HUES48 (cell line): ENCODE measurements at regions not wholly inside any gene's neighbourhood (a gene's known extent, or its start where the extent isn't known, plus 50 kb on each side); places are given as distances from the start of the nearest gene placed in this dataset.

Experiments
- H3K27ac ChIP-seq: one replicate; pipeline ENCODE4 v1.7.0; 2013; ENCODE audit warnings: low read depth, low read length, inconsistent platforms
- H3K27me3 ChIP-seq: 2 replicates; pipeline ENCODE4 v1.6.1; 2013; ENCODE audit warnings: mild to moderate bottlenecking, low read length; ENCODE audit not compliant: control insufficient read depth, insufficient read depth
- H3K36me3 ChIP-seq: 2 replicates; pipeline ENCODE4 v1.6.1; 2013; ENCODE audit warnings: low read length; ENCODE audit not compliant: control insufficient read depth, insufficient read depth
- H3K4me1 ChIP-seq: 2 replicates; pipeline ENCODE4 v1.6.1; 2013; ENCODE audit warnings: mild to moderate bottlenecking, low read length; ENCODE audit not compliant: control insufficient read depth, insufficient read depth
- H3K4me3 ChIP-seq: 2 replicates; pipeline ENCODE4 v1.5.1; 2013; ENCODE audit warnings: mild to moderate bottlenecking, low read depth, low read length
- H3K9ac ChIP-seq: 2 replicates; pipeline ENCODE4 v1.6.1; 2013; ENCODE audit warnings: mild to moderate bottlenecking, low read depth, low read length, moderate library complexity
- H3K9me3 ChIP-seq: 2 replicates; pipeline ENCODE4 v1.6.1; 2013; ENCODE audit warnings: low read length; ENCODE audit not compliant: control insufficient read depth, insufficient read depth

GRCh38 chr16:82360024-82360783 lies 190.2 kb upstream of the MPHOSPH6 start:
- Histone ChIP-seq H3K9me3 (no peaks in the 10 kb centered on the region), H3K27ac (no peak overlapping the region), H3K4me3 (no peak overlapping the region), H3K27me3 (no peaks in the 10 kb centered on the region), H3K36me3 (no peaks in the 10 kb centered on the region), H3K4me1 (no peaks in the 10 kb centered on the region), H3K9ac (no peak overlapping the region)

GRCh38 chr16:82358606-82359221 lies 188.7 kb upstream of the MPHOSPH6 start:
- Histone ChIP-seq H3K9me3 (no peaks in the 10 kb centered on the region), H3K4me3 (no peak overlapping the region), H3K27ac (no peak overlapping the region), H3K36me3 (no peaks in the 10 kb centered on the region), H3K4me1 (no peaks in the 10 kb centered on the region), H3K27me3 (no peaks in the 10 kb centered on the region), H3K9ac (no peak overlapping the region)

GRCh38 chr16:82358161-82358560 lies 188.1 kb upstream of the MPHOSPH6 start:
- no peaks in the 10 kb centered on the region for H3K27me3 ChIP-seq
- H3K9me3 ChIP-seq: no peaks in the 10 kb centered on the region
- H3K36me3 ChIP-seq: no peaks in the 10 kb centered on the region
- H3K4me3 ChIP-seq: no peak overlapping the region
- H3K9ac ChIP-seq: no peak overlapping the region
- H3K27ac ChIP-seq: no peak overlapping the region
- H3K4me1 ChIP-seq: no peaks in the 10 kb centered on the region

- Histone ChIP-seq H3K27me3 (no peaks in the 10 kb centered on the region), H3K9me3 (no peaks in the 10 kb centered on the region), H3K9ac (no peak overlapping the region), H3K27ac (no peak overlapping the region), H3K4me1 (no peaks in the 10 kb centered on the region), H3K4me3 (no peak overlapping the region), H3K36me3 (no peaks in the 10 kb centered on the region)
Observed at GRCh38 chr16:82357237-82357636, 187.2 kb upstream of the MPHOSPH6 start.

- H3K4me1 ChIP-seq: no peaks in the 10 kb centered on the region
- no peaks in the 10 kb centered on the region for H3K9me3 ChIP-seq
- no peak overlapping the region for H3K27ac ChIP-seq
- H3K36me3 ChIP-seq: no peaks in the 10 kb centered on the region
- H3K9ac ChIP-seq: no peak overlapping the region
- H3K4me3 ChIP-seq: no peak overlapping the region
- H3K27me3 ChIP-seq: no peaks in the 10 kb centered on the region
Observed at GRCh38 chr16:82350560-82350959, 180.5 kb upstream of the MPHOSPH6 start.

- Histone ChIP-seq H3K4me3 (no peak overlapping the region), H3K27ac (no peak overlapping the region), H3K4me1 (no peaks in the 10 kb centered on the region), H3K27me3 (no peaks in the 10 kb centered on the region), H3K9ac (no peak overlapping the region), H3K36me3 (no peaks in the 10 kb centered on the region), H3K9me3 (no peaks in the 10 kb centered on the region)
Observed at GRCh38 chr16:82345318-82345717, 175.3 kb upstream of the MPHOSPH6 start.

GRCh38 chr16:82344157-82344556 lies 174.1 kb upstream of the MPHOSPH6 start:
- no peak overlapping the region for H3K27ac ChIP-seq
- H3K4me1 ChIP-seq: no peaks in the 10 kb centered on the region
- no peaks in the 10 kb centered on the region for H3K9me3 ChIP-seq
- no peak overlapping the region for H3K4me3 ChIP-seq
- no peaks in the 10 kb centered on the region for H3K36me3 ChIP-seq
- H3K27me3 ChIP-seq: no peaks in the 10 kb centered on the region
- H3K9ac ChIP-seq: no peak overlapping the region

- no peaks in the 10 kb centered on the region for H3K9me3 ChIP-seq
- no peak overlapping the region for H3K4me3 ChIP-seq
- no peak overlapping the region for H3K27ac ChIP-seq
Observed at GRCh38 chr16:82341146-82341669, 171.2 kb upstream of the MPHOSPH6 start.

GRCh38 chr16:82340531-82340930 lies 170.5 kb upstream of the MPHOSPH6 start:
- H3K9ac ChIP-seq: no peak overlapping the region
- H3K4me1 ChIP-seq: no peaks in the 10 kb centered on the region
- H3K36me3 ChIP-seq: no peaks in the 10 kb centered on the region

More at GRCh38 chr16:82341146-82341669, 171.2 kb upstream of the MPHOSPH6 start:
- Histone ChIP-seq H3K36me3 (no peaks in the 10 kb centered on the region), H3K27me3 (no peaks in the 10 kb centered on the region), H3K9ac (no peak overlapping the region), H3K4me1 (no peaks in the 10 kb centered on the region)

GRCh38 chr16:82337355-82337754 lies 167.3 kb upstream of the MPHOSPH6 start:
- Histone ChIP-seq H3K27me3 (no peaks in the 10 kb centered on the region), H3K9ac (no peak overlapping the region), H3K4me1 (no peaks in the 10 kb centered on the region), H3K27ac (no peak overlapping the region), H3K36me3 (no peaks in the 10 kb centered on the region), H3K9me3 (no peaks in the 10 kb centered on the region), H3K4me3 (no peak overlapping the region)

More at GRCh38 chr16:82340531-82340930, 170.5 kb upstream of the MPHOSPH6 start:
- H3K4me3 ChIP-seq: no peak overlapping the region
- no peak overlapping the region for H3K27ac ChIP-seq
- H3K9me3 ChIP-seq: no peaks in the 10 kb centered on the region
- no peaks in the 10 kb centered on the region for H3K27me3 ChIP-seq
